K562 (cell line): ENCODE measurements at regions not wholly inside any gene's neighbourhood (a gene's known extent, or its start where the extent isn't known, plus 50 kb on each side); places are given as distances from the start of the nearest gene placed in this dataset.

ENCODE experiments used
- ATAC-seq: fragments of 200-7000 bp; cut with Tn5 transposase; 3 replicates; pipeline ENCODE4 v1.9.1; 2020; ENCODE audit warnings: moderate library complexity
- BruUV-seq: library from RNA; stranded (reverse); fragments of 400-500 nt; replicated peaks from 2 replicates; lab custom pipeline; 2021; lab: Mats Ljungman, UMichigan
- CTCF ChIA-PET: fragments of 300-600 bp; formaldehyde crosslinking; extraction: SDS; loops from one replicate; lab custom pipeline; 2021; ENCODE audit warnings: low intra/inter-chr PET ratio; lab: Yijun Ruan, JAX
- POLR2A ChIA-PET: fragments of 300-600, 350-650 bp; sonication (Branson Sonifier 250); formaldehyde crosslinking; extraction: SDS; loops from one replicate; lab custom pipeline; 2021; ENCODE audit warnings: antibody characterized with exemption, inconsistent platforms; lab: Yijun Ruan, JAX
- DNase-seq, 4 experiments: peaks; one replicate each; pipeline versions ENCODE4 v3.0.0 to v3.0.0-alpha.2; 2011 to 2018; ENCODE audit warnings: low spot score in 3 of 4, mixed read lengths in 3 of 4; ENCODE audit errors: extremely low read depth in 1 of 4
- FAIRE-seq: peaks from 2 replicates; lab custom pipeline; 2011; peaks lifted over from hg19 to GRCh38; lab: Jason Lieb, UNC
- H2AFZ ChIP-seq: 2 replicates; pipeline ENCODE4 v1.6.0; 2011; ENCODE audit warnings: low read depth, low read length, control low read depth, inconsistent platforms
- H3K27ac ChIP-seq: fragments of 200-600 bp; 3 replicates; pipeline ENCODE4 v1.8.0; 2011; ENCODE audit warnings: low read depth, mild to moderate bottlenecking, control low read depth, inconsistent platforms, low read length, moderate library complexity, mixed read lengths; ENCODE audit errors: extremely low read depth
- H3K27me3 ChIP-seq, 2 experiments: fragments of 300-600 bp in 1 of 2; 2 replicates in 1 of 2; 3 replicates in 1 of 2; pipeline versions ENCODE4 v1.6.0 to v1.8.0; 2011; ENCODE audit warnings: inconsistent platforms in 2 of 2, low read length in 2 of 2, mild to moderate bottlenecking in 1 of 2, mixed read lengths in 1 of 2, moderate library complexity in 1 of 2; ENCODE audit not compliant: control insufficient read depth in 2 of 2, insufficient read depth in 2 of 2
- H3K36me3 ChIP-seq: fragments of 300-600 bp; 3 replicates; pipeline ENCODE4 v1.8.0; 2011; ENCODE audit warnings: mild to moderate bottlenecking, low read length, inconsistent platforms; ENCODE audit not compliant: control insufficient read depth, insufficient read depth
- H3K4me1 ChIP-seq, 2 experiments: fragments of 200-600 bp in 1 of 2; replicated peaks in 1 of 2; 2 replicates in 1 of 2; 3 replicates in 1 of 2; pipeline versions ENCODE4 v1.5.1 to v1.8.0; 2011; ENCODE audit warnings: inconsistent platforms in 2 of 2, low read length in 2 of 2, mild to moderate bottlenecking in 1 of 2, mixed read lengths in 1 of 2, moderate library complexity in 1 of 2; ENCODE audit not compliant: control insufficient read depth in 2 of 2, insufficient read depth in 2 of 2
- H3K4me2 ChIP-seq: 2 replicates; pipeline ENCODE4 v1.6.1; 2011; ENCODE audit warnings: low read length, control low read depth, inconsistent platforms, mixed read lengths; ENCODE audit not compliant: insufficient read depth
- H3K4me3 ChIP-seq: fragments of 200-600 bp; sonication (generic), shearing (Covaris generic); 2 replicates; pipeline ENCODE4 v1.5.1; 2016; ENCODE audit warnings: control low read depth, inconsistent platforms
- H3K79me2 ChIP-seq: fragments of 200-600 bp; 3 replicates; pipeline ENCODE4 v1.8.0; 2011; ENCODE audit warnings: low read length, inconsistent platforms; ENCODE audit not compliant: control insufficient read depth, insufficient read depth
- H3K9ac ChIP-seq, 2 experiments: 2 replicates each; pipeline versions ENCODE4 v1.6.0 to v1.6.1; 2011; ENCODE audit warnings: low read depth in 2 of 2, low read length in 2 of 2, control low read depth in 1 of 2, inconsistent platforms in 1 of 2, mild to moderate bottlenecking in 1 of 2, mixed read lengths in 1 of 2; ENCODE audit not compliant: insufficient read depth in 1 of 2
- H3K9me1 ChIP-seq: one replicate; pipeline ENCODE4 v1.6.0; 2011; ENCODE audit warnings: inconsistent platforms, mild to moderate bottlenecking, low read length, moderate library complexity; ENCODE audit not compliant: control insufficient read depth, insufficient read depth
- H3K9me3 ChIP-seq: replicated peaks from 2 replicates; pipeline ENCODE4 v1.5.1; 2011; ENCODE audit warnings: low read depth, low read length, inconsistent platforms; ENCODE audit not compliant: control insufficient read depth, insufficient read depth
- H4K20me1 ChIP-seq: replicated peaks from 2 replicates; pipeline ENCODE4 v1.6.1; 2011; ENCODE audit warnings: low read length, inconsistent platforms, mixed read lengths; ENCODE audit not compliant: control insufficient read depth, insufficient read depth
- CUX1 ChIP-seq: fragments of 200-800 bp; sonication (Bioruptor generic); IDR thresholded peaks from 2 replicates; pipeline ENCODE4 v1.6.1; 2016; ENCODE audit warnings: missing genetic modification characterization, missing compliant biosample characterization
- NFXL1 ChIP-seq: fragments of 450-650 bp; formaldehyde crosslinking; IDR thresholded peaks from 2 replicates; pipeline ENCODE4 v1.4.0; 2021; ENCODE audit warnings: mild to moderate bottlenecking
- SMARCC2 ChIP-seq: fragments of 450-650 bp; IDR thresholded peaks from 2 replicates; pipeline ENCODE4 v1.6.1; 2017; ENCODE audit warnings: antibody characterized with exemption, moderate library complexity, mild to moderate bottlenecking, low read depth
- TEAD2 ChIP-seq: fragments of 450-650 bp; IDR thresholded peaks from 2 replicates; pipeline ENCODE4 v1.6.1; 2016; ENCODE audit warnings: missing genetic modification characterization, control low read depth, missing compliant biosample characterization
- ZNF512 ChIP-seq: IDR thresholded peaks from 2 replicates; pipeline ENCODE4 v1.6.1; 2016; ENCODE audit warnings: missing genetic modification characterization, missing compliant biosample characterization
- WGBS: fragments of 100-300 bp; shearing (Covaris generic); methylation state at CpG from one replicate; pipeline ENCODE4 v1.1.6; 2016; ENCODE audit warnings: low coverage, mixed read lengths; ENCODE audit not compliant: insufficient coverage; ENCODE audit errors: missing lambda C conversion rate; 5-methylcytosine and 5-hydroxymethylcytosine counted together
- in situ Hi-C: fragments of 300-500 bp; cut with MboI; formaldehyde crosslinking; loops from 4 replicates; pipeline ENCODE4 v1.15.0; 2018; ENCODE audit warnings: inconsistent platforms, mixed read lengths
- intact Hi-C: fragments of 100-400 bp; cut with micrococcal nuclease; formaldehyde crosslinking; loops from 2 replicates; pipeline ENCODE4 v1.14.2; 2022

GRCh38 chr21:35321322-35322200, 272.5 kb upstream of the RUNX1 start (continued):
- TF ChIP-seq CUX1 (CRISPR knock-in tag) = no peak
- no peak for TF ChIP-seq NFXL1

- no TSS peak for BruUV-seq
- DNase-seq (no peak), FAIRE-seq (no peak), ATAC-seq (no peak)
- intact Hi-C loops (no loop called here), in situ Hi-C loops (no loop called here)
- CTCF ChIA-PET = no interaction called here
- H3K36me3 ChIP-seq = no peaks in the 10 kb centered on the region
- no peak overlapping the region for H3K9ac ChIP-seq
- no peak overlapping the region for H3K4me2 ChIP-seq
- H3K79me2 ChIP-seq = no peaks in the 10 kb centered on the region
- H3K4me3 ChIP-seq = no peak overlapping the region
- peaks cover 0 to 2% of the 10 kb centered on the region in 2 experiments; a peak in 2 of 5 replicates for H3K4me1 ChIP-seq
- WGBS = 32% methylated on average over 11 of the region's 11 CpGs
- H3K27me3 ChIP-seq = peaks cover 0 to 16% of the 10 kb centered on the region in 2 experiments; a peak in 1 of 5 replicates
- POLR2A ChIA-PET = interaction anchor here (1.7 kb wide), 1 partner anchor 27 kb away, joined by 3 read pairs; no protein-coding TSS in a partner anchor
- H3K9me3 ChIP-seq = no peaks in the 10 kb centered on the region
- H3K27ac ChIP-seq = no peak overlapping the region
- no peak for TF ChIP-seq ZNF512 (tag)
- TF ChIP-seq TEAD2 (tag) = no peak
- no peak for TF ChIP-seq SMARCC2
- no peak overlapping the region for H2AFZ ChIP-seq
- H4K20me1 ChIP-seq = no peaks in the 10 kb centered on the region
- H3K9me1 ChIP-seq = no peaks in the 10 kb centered on the region
Observed at GRCh38 chr21:35319684-35320283, 270.7 kb upstream of the RUNX1 start.
